Left lung (tissue), 4 donors: ENCODE measurements at regions not wholly inside any gene's neighbourhood (a gene's known extent, or its start where the extent isn't known, plus 50 kb on each side); places are given as distances from the start of the nearest gene placed in this dataset.

ENCODE experiments used
- ATAC-seq: fragments of 200-7000 bp; cut with Tn5 transposase; one replicate; pipeline ENCODE4 v1.9.1; 2020; ENCODE audit warnings: moderate library complexity
- DNase-seq, 4 donors: peaks; one replicate each; pipeline ENCODE4 v3.0.0-alpha.2; 2013 to 2020
- H3K27ac ChIP-seq, 2 donors: fragments of 200-600 bp; sonication (generic) in 1 of 2; one replicate each; pipeline versions ENCODE4 v1.5.0 to v1.8.0; 2020 to 2021
- H3K27me3 ChIP-seq, 2 donors: fragments of 200-600 bp; sonication (generic) in 1 of 2; one replicate each; pipeline versions ENCODE4 v1.5.0 to v1.8.0; 2020 to 2021
- H3K36me3 ChIP-seq, 2 donors: fragments of 200-600 bp; sonication (generic) in 1 of 2; one replicate each; pipeline versions ENCODE4 v1.5.0 to v1.8.0; 2020 to 2021
- H3K4me1 ChIP-seq, 2 donors: fragments of 200-600 bp; one replicate each; pipeline ENCODE4 v1.8.0; 2021
- H3K4me3 ChIP-seq, 2 donors: fragments of 200-600 bp; sonication (generic) in 1 of 2; one replicate each; pipeline versions ENCODE4 v1.5.0 to v1.8.0; 2020 to 2021; ENCODE audit warnings: mild to moderate bottlenecking in 1 of 2
- H3K9me3 ChIP-seq, 2 donors: fragments of 200-600 bp; sonication (generic) in 1 of 2; one replicate each; pipeline versions ENCODE4 v1.5.0 to v1.8.0; 2020 to 2021
- CTCF ChIP-seq, 2 donors: fragments of 200-600 bp; sonication (generic) in 1 of 2; IDR thresholded peaks; one replicate each; pipeline versions ENCODE4 v1.5.0 to v1.8.0; 2021; ENCODE audit warnings: antibody characterized with exemption in 2 of 2
- intact Hi-C, 2 donors: fragments of 100-400 bp; cut with DNase I; formaldehyde crosslinking; loops; one replicate each; pipeline versions ENCODE4 v1.11.2 to v1.14.2; 2022
- donor health status: DM: no; HTN: yes; CAD: no.
- donor health status: DM: no; HTN: no; CAD: no.

- ATAC-seq (no peak), DNase-seq (no peak)
- Histone ChIP-seq H3K4me3 (no peak overlapping the region), H3K27me3 (no peaks in the 10 kb centered on the region), H3K36me3 (no peaks in the 10 kb centered on the region), H3K4me1 (no peaks in the 10 kb centered on the region), H3K27ac (no peak overlapping the region), H3K9me3 (peaks cover 0 to 11% of the 10 kb centered on the region in 2 donors)
- TF ChIP-seq CTCF (IDR thresholded peaks at IDR 0.05) = no peak
- intact Hi-C loops = no loop called here
These were observed 146.3 kb upstream of the MAFB start for GRCh38 chr20:40835321-40835720.

GRCh38 chr20:40838509-40838908 is 149.5 kb upstream of the MAFB start:
- no peak overlapping the region for H3K4me3 ChIP-seq
- intact Hi-C loops = no loop called here
- H3K27me3 ChIP-seq = no peaks in the 10 kb centered on the region
- no peak for DNase-seq
- TF ChIP-seq CTCF (IDR thresholded peaks at IDR 0.05) = no peak
- no peak for ATAC-seq
- no peaks in the 10 kb centered on the region for H3K4me1 ChIP-seq
- H3K9me3 ChIP-seq = peaks cover 0 to 11% of the 10 kb centered on the region in 2 donors
- H3K36me3 ChIP-seq = no peaks in the 10 kb centered on the region
- no peak overlapping the region for H3K27ac ChIP-seq

GRCh38 chr20:40843251-40843650 is 154.2 kb upstream of the MAFB start:
- TF ChIP-seq CTCF (IDR thresholded peaks at IDR 0.05) = no peak
- Histone ChIP-seq H3K27me3 (no peaks in the 10 kb centered on the region), H3K36me3 (no peaks in the 10 kb centered on the region), H3K4me1 (no peaks in the 10 kb centered on the region), H3K27ac (no peak overlapping the region), H3K9me3 (peaks cover 0 to 5% of the 10 kb centered on the region in 2 donors), H3K4me3 (no peak overlapping the region)
- intact Hi-C loops = no loop called here
- ATAC-seq (no peak), DNase-seq (no peak)

GRCh38 chr20:40844332-40844731 is 155.3 kb upstream of the MAFB start:
- ATAC-seq (no peak), DNase-seq (no peak)
- intact Hi-C loops = no loop called here
- H3K4me1 ChIP-seq = no peaks in the 10 kb centered on the region
- H3K4me3 ChIP-seq = no peak overlapping the region
- H3K36me3 ChIP-seq = no peaks in the 10 kb centered on the region
- H3K27ac ChIP-seq = no peak overlapping the region
- peaks cover 0 to 5% of the 10 kb centered on the region in 2 donors for H3K9me3 ChIP-seq
- H3K27me3 ChIP-seq = no peaks in the 10 kb centered on the region
- no peak for TF ChIP-seq CTCF (IDR thresholded peaks at IDR 0.05)

- DNase-seq (no peak), ATAC-seq (no peak)
- TF ChIP-seq CTCF (IDR thresholded peaks at IDR 0.05) = no peak
- H3K4me3 ChIP-seq = no peak overlapping the region
- no peaks in the 10 kb centered on the region for H3K36me3 ChIP-seq
- H3K4me1 ChIP-seq = no peaks in the 10 kb centered on the region
- intact Hi-C loops = no loop called here
- no peaks in the 10 kb centered on the region for H3K27me3 ChIP-seq
- H3K27ac ChIP-seq = no peak overlapping the region
- peaks cover 0 to 5% of the 10 kb centered on the region in 2 donors for H3K9me3 ChIP-seq
These were observed 159.1 kb upstream of the MAFB start for GRCh38 chr20:40848096-40848495.
